Hematopoietic multipotent progenitor cell treated with erythropoietin and hydrocortisone succinate and interleukin-3 and kit ligand, for 15 days (in vitro differentiated cells): ENCODE measurements at regions not wholly inside any gene's neighbourhood (a gene's known extent, or its start where the extent isn't known, plus 50 kb on each side); places are given as distances from the start of the nearest gene placed in this dataset.
"Not testable (repeated sequence)": the region's sequence is repeated elsewhere in the genome, so short reads cannot be mapped to it uniquely, and the experiment has no call there.

Experiments used
- DNase-seq: peaks from one replicate; pipeline ENCODE4 v3.0.0-alpha.2; 2015; ENCODE audit warnings: low spot score

GRCh38 chr13:76659074-76659473 is 227.1 kb downstream of the KCTD12 start:
- not testable (repeated sequence) for DNase-seq

DNA sequence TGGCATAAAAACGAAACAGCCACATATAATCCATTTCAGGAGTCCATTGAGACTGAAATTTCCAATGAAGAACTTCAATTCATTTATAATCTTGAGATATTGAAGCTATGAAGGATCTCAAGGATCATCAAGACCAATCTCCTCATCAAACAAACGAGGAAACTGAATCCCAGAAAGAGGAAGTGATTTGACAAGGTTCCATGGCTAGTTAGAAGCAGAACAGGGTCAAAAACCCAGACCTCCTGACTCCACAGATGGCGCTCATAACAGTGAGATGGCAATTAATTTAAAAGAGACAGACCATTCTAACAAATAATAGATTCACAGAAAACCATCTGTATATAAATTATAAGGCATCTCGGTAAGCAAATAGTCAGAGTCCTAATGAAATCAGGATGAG is 229.7 kb downstream of the KCTD12 start:
- no peak for DNase-seq

GRCh38 chr13:76656056-76656455 is 230.1 kb downstream of the KCTD12 start:
- DNase-seq = no peak

DNA sequence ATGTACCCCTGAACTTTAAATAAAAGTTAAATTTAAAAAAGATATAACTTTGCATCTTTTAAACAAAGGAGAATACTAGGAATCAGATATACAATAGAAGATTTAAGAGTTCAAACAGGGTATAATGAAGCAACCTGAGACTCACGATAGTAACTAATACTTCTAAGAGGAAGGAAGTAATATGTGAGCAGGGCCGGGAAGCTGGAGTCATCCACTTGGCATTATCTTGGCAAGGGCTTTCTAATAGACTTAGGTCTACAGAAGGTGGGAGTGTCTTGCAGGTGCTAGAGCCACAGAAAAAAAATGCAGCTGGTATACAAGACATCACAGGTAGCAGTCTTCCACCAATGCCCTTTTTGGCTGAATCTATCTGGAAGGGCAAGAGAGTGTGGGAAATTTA is 231.9 kb downstream of the KCTD12 start:
- no peak for DNase-seq

- no peak for DNase-seq
Measured at GRCh38 chr13:76651286-76651685, 234.9 kb downstream of the KCTD12 start.

DNA sequence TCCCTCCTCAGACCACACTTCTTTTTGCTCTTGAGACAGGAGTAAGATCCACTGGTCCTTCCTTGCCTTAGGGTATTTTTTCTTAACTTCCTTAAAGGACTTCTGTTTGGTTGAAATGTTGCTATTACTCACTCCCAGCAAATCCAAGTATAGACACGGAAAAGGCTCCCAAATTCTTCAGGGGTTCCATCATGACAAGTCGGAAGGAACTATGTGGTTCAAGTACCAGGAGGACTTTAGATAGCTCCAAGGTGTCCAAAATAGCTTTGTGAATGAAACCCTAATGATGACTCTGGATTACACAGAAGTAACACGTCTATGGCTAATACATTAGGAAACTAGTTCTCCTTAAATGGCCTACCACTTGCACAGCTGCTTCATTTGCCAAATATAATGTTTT is 238.7 kb downstream of the KCTD12 start:
- DNase-seq = no peak

GRCh38 chr13:76646946-76647345 is 239.3 kb downstream of the KCTD12 start:
- DNase-seq = no peak

- no peak for DNase-seq
Measured at GRCh38 chr13:76645632-76646031, 240.6 kb downstream of the KCTD12 start.

DNA sequence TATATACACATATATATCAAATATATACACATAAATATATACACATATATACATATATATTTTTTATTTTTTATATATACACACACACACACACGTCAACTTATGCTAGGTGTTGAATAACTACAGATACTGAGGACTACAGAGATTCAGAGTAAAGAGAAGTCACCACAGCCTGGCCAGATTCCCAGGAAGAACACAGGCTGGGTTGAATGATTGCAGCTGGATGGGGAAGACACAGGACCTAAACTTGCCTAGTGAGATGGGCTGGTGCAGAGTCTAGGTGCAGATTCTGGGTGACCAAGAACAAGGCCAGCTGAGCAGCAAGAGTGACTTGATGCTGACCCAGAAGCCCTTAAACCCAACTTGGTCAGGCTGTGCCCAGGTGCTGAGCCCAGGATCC is 241.3 kb downstream of the KCTD12 start:
- DNase-seq = no peak

GRCh38 chr13:76643596-76643995 is 242.6 kb downstream of the KCTD12 start:
- DNase-seq = no peak

DNA sequence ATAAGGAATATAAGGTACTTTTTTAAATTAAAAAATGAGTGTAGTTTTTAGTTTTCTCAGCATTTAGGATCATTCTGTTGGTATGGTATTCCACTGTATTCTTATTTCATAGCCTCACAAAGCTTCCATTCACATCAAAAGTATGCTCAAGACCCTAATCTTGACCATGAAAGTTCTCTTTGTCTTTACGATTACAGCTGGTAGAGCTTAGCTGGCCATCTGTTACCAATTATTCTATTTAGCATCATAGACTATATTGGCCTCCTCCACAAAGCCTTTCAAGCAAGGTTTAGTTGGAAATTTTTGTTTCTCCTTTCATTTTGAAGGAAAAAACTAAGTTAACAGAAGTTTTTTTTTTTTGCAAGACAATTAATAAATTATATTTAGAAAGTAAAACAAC is 245.1 kb downstream of the KCTD12 start:
- DNase-seq = no peak

- DNase-seq = no peak
Measured at GRCh38 chr13:76638882-76639281, 247.3 kb downstream of the KCTD12 start.

DNA sequence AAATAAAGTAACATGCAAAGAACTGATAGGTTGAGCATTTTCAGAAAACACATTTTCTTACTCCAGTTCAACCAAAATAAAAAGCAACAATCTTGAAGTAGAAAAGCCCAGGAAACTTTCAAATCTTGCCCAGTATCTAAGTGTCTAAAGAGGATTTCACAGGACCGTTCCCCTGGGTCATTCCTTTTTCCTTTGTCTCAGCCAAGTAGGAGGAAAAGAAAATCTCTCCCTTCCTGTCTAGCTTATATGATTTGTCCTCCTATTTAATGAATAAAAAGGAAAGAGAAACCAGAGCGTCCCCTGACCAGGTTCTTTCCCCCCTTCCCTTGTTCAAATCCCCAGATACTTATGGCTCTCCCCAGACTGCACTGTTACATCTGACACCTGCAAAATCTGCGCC is 248.0 kb downstream of the KCTD12 start:
- no peak for DNase-seq

DNA sequence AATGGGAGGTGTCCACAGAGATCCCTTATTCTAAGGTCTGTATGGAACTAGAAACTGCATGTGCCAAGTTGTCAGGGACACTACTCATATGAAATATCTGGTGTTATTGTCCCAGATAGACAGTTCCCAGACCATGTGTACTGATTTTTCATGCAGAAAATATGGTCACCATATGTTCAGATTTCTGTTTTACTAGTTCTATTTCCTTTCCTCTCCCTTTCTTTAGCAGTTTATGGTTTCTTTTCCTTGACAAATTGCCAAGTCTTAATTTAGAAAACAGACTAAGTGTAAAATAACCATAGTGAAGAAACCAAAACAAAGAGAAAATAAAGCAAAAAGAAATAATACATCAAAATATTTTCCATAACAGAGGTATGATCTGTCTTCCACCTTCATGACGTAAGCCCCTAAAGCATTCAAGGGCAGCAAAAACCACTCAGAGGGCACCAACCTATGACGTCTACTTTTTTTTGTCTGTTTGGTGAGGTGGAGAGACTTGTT is 248.5 kb downstream of the KCTD12 start:
- DNase-seq = no peak

DNA sequence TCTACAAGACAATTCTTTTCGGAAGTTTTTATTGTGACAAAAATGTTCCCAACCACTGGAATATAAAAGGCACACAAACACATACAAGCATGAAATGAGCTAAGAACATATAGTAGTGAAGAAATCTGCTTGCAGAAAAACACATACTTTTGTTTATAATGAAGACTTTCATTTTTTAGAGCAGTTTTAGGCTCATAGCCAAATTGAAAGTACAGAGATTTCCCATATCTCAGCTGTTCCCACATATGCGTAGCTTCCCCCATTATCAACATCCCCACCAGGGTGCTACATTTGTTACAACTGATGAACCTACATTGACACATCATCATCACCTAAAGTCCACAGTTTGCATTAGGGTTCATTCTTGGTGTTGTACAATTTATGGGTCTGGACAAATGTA is 249.4 kb downstream of the KCTD12 start:
- no peak for DNase-seq

GRCh38 chr13:76635232-76636230 is 250.7 kb downstream of the KCTD12 start:
- no peak for DNase-seq

GRCh38 chr13:76634431-76635191 is 251.6 kb downstream of the KCTD12 start:
- DNase-seq = no peak

DNA sequence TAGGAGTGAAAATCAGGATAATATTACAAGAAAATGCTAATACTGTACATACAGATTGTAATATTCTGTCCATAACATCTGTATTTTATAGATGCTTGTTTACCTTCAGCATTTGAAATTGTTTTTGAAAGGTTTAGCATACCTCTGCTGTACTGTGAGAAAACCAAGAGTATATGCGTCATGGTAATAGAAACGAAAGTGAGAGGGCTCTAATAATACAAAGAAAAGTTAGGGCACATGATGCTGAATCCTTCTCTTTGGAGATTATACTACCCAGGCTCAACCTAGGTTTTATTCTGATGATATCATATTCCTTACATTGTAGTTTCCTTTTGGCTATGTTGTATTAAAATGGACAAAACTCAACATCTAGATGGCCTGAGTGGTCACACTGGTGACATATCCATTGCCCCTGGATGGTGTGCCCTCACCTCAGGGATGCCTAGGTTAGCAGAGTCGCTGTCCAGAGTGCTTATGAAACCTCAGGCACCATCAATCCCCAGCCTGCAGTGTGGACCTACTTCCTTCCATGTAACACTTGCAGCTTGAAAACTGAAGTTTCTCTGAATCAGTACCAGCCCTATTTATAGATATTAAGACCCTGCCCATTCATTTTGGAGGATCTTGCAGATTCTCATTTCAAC is 253.7 kb downstream of the KCTD12 start:
- DNase-seq = no peak

GRCh38 chr13:76630629-76631230 is 255.5 kb downstream of the KCTD12 start:
- no peak for DNase-seq

DNA sequence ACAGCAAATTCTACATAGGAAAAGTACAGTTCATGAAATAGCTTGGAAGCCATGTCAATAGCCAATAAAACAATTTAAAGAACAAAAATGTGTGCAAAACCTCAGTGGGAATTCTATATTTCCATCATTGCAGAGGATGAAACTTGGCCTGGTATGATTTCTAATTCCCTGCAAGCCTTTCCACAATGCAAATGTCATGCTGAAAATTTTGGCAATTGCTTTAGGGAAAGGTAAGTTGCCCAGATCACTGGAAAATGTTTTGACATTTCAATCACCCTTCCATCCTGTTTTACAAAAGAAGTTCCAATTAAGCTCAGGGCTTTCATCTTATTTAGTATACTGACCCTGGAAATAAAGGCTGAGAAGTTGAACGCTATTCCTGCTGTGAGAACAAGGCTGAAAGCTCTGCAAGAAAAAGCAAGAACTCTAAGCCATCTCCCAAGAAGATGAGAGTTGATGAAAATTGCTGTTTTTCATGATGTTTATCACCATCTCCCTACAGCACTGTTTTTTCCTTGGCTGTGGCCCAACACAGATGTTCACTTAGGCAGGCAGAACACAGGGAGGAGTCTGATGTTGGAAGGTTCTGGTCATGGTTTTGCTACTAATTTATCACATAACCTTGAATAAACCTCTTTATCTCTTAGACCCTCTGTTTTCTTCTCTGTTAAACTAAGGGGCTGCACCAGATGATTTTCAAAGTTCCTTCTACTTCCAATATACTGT is 263.7 kb downstream of the KCTD12 start:
- DNase-seq = no peak

- DNase-seq = no peak
Measured at GRCh38 chr13:76621705-76622104, 264.5 kb downstream of the KCTD12 start.
